Astrocyte (in vitro differentiated cells and primary cell): ENCODE measurements at regions not wholly inside any gene's neighbourhood (a gene's known extent, or its start where the extent isn't known, plus 50 kb on each side); places are given as distances from the start of the nearest gene placed in this dataset.

Source experiments
- CTCF ChIP-seq: IDR thresholded peaks from 2 replicates; pipeline ENCODE4 v1.5.1; 2011; ENCODE audit warnings: low read depth, mild to moderate bottlenecking, inconsistent platforms, low read length, moderate library complexity; ENCODE audit not compliant: insufficient read depth
- EZH2 ChIP-seq: IDR thresholded peaks from 2 replicates; pipeline ENCODE4 v1.6.1; 2012; ENCODE audit warnings: mild to moderate bottlenecking, low read length, inconsistent platforms; ENCODE audit not compliant: insufficient read depth

DNA sequence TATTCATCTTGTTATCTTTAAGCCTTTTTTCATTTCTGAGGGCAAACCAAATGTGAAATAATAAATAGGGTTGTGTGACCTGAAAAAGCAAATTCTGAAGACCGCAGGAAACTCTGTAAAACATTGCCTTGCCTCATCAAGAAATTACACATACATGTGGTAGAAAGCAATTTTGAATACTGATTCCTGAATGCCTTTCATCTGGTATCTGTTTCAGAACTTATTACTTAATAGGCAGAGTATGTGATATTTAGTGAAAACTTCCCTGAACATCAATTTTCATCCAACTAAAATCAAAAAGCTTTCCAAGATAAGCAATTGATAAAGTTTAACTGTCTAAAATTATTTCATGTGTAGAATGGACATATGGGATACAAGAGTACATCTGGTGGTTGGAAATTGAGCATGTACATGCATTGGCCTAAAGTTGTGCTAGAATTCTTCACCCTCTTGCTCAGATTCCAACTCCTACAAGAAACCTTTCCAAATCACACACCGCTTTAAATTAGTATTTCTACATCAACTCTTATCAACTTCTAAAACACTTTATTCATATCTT lies 606.0 kb upstream of the LCORL start:
- TF ChIP-seq CTCF (no peak), EZH2 (no peak)
